D721Med (cell line): ENCODE measurements at regions not wholly inside any gene's neighbourhood (a gene's known extent, or its start where the extent isn't known, plus 50 kb on each side); places are given as distances from the start of the nearest gene placed in this dataset.

ENCODE experiments used
- DNase-seq: peaks from one replicate; pipeline ENCODE4 v3.0.0; 2011; ENCODE audit warnings: low spot score; ENCODE audit not compliant: insufficient read length
- FAIRE-seq: peaks from 2 replicates; lab custom pipeline; 2011; peaks lifted over from hg19 to GRCh38; lab: Jason Lieb, UNC
- CTCF ChIP-seq: IDR thresholded peaks from 2 replicates; pipeline ENCODE4 v1.5.1; 2012; ENCODE audit warnings: mild to moderate bottlenecking, control low read depth; ENCODE audit not compliant: insufficient read depth; ENCODE audit errors: missing control alignments

GRCh38 chr2:150046211-150046610, 441.3 kb downstream of the RND3 start:
- no peak for TF ChIP-seq CTCF
- DNase-seq (no peak), FAIRE-seq (no peak)

GRCh38 chr2:150045601-150046000, 441.9 kb downstream of the RND3 start:
- FAIRE-seq (no peak), DNase-seq (no peak)
- TF ChIP-seq CTCF: no peak

GRCh38 chr2:150043172-150043500, 444.3 kb downstream of the RND3 start:
- DNase-seq: no peak
- no peak for TF ChIP-seq CTCF
- FAIRE-seq: no peak

GRCh38 chr2:150042500-150043171, 444.8 kb downstream of the RND3 start:
- FAIRE-seq: no peak
- TF ChIP-seq CTCF: no peak
- no peak for DNase-seq

- no peak for FAIRE-seq
- no peak for DNase-seq
- no peak for TF ChIP-seq CTCF
These were observed 445.6 kb downstream of the RND3 start for GRCh38 chr2:150041722-150042425.

GRCh38 chr2:150036622-150037021, 449.0 kb upstream of the MMADHC start:
- DNase-seq (no peak), FAIRE-seq (no peak)
- no peak for TF ChIP-seq CTCF

- TF ChIP-seq CTCF: no peak
- no peak for FAIRE-seq
- no peak for DNase-seq
These were observed 447.1 kb upstream of the MMADHC start for GRCh38 chr2:150034665-150035064.
